Coronary artery (tissue), 2 donors: ENCODE measurements at regions not wholly inside any gene's neighbourhood (a gene's known extent, or its start where the extent isn't known, plus 50 kb on each side); places are given as distances from the start of the nearest gene placed in this dataset.

Experiments
- DNase-seq: peaks from one replicate; pipeline ENCODE4 v3.0.0-alpha.2; 2017; ENCODE audit warnings: low spot score
- H3K27ac ChIP-seq, 2 donors: fragments of 200-600 bp; sonication (generic); one replicate each; pipeline ENCODE4 v1.5.1; 2016 to 2019
- H3K4me3 ChIP-seq: fragments of 200-600 bp; sonication (generic); 2 replicates; pipeline ENCODE4 v1.5.1; 2016; ENCODE audit warnings: mild to moderate bottlenecking, moderate library complexity
- CTCF ChIP-seq: fragments of 200-600 bp; sonication (generic); IDR thresholded peaks from one replicate; pipeline ENCODE4 v1.5.1; 2019; ENCODE audit warnings: antibody characterized with exemption

- H3K27ac ChIP-seq, result no peak overlapping the region
- H3K4me3 ChIP-seq, result no peak overlapping the region
- no peak for DNase-seq
- no peak for TF ChIP-seq CTCF
Observed at GRCh38 chr1:79362470-79362869, 355.9 kb upstream of the ADGRL4 start.

GRCh38 chr1:79355090-79355489 lies 348.6 kb upstream of the ADGRL4 start:
- no peak for DNase-seq
- TF ChIP-seq CTCF, result no peak
- Histone ChIP-seq H3K27ac (no peak overlapping the region), H3K4me3 (no peak overlapping the region)

- TF ChIP-seq CTCF, result no peak
- H3K27ac ChIP-seq, result no peak overlapping the region
- DNase-seq, result no peak
- no peak overlapping the region for H3K4me3 ChIP-seq
Observed at GRCh38 chr1:79353224-79353623, 346.7 kb upstream of the ADGRL4 start.

- Histone ChIP-seq H3K27ac (no peak overlapping the region), H3K4me3 (no peak overlapping the region)
- no peak for DNase-seq
- no peak for TF ChIP-seq CTCF
Observed at GRCh38 chr1:79326875-79327274, 320.3 kb upstream of the ADGRL4 start.

- Histone ChIP-seq H3K4me3 (no peak overlapping the region), H3K27ac (no peak overlapping the region)
- no peak for TF ChIP-seq CTCF
- DNase-seq, result no peak
Observed at GRCh38 chr1:79325705-79326104, 319.2 kb upstream of the ADGRL4 start.

GRCh38 chr1:79325126-79325525 lies 318.6 kb upstream of the ADGRL4 start:
- no peak for TF ChIP-seq CTCF
- Histone ChIP-seq H3K4me3 (no peak overlapping the region), H3K27ac (no peak overlapping the region)
- no peak for DNase-seq

- Histone ChIP-seq H3K4me3 (no peak overlapping the region), H3K27ac (no peak overlapping the region)
- no peak for DNase-seq
- TF ChIP-seq CTCF, result no peak
Observed at GRCh38 chr1:79323239-79324025, 316.9 kb upstream of the ADGRL4 start.
